GM21529 (cell line): ENCODE measurements at regions not wholly inside any gene's neighbourhood (a gene's known extent, or its start where the extent isn't known, plus 50 kb on each side); places are given as distances from the start of the nearest gene placed in this dataset.

Source experiments
- ATAC-seq: cut with Tn5 transposase; IDR thresholded peaks from one replicate; pipeline ENCODE4 v1.9.1; 2021; ENCODE audit not compliant: unreplicated experiment

DNA sequence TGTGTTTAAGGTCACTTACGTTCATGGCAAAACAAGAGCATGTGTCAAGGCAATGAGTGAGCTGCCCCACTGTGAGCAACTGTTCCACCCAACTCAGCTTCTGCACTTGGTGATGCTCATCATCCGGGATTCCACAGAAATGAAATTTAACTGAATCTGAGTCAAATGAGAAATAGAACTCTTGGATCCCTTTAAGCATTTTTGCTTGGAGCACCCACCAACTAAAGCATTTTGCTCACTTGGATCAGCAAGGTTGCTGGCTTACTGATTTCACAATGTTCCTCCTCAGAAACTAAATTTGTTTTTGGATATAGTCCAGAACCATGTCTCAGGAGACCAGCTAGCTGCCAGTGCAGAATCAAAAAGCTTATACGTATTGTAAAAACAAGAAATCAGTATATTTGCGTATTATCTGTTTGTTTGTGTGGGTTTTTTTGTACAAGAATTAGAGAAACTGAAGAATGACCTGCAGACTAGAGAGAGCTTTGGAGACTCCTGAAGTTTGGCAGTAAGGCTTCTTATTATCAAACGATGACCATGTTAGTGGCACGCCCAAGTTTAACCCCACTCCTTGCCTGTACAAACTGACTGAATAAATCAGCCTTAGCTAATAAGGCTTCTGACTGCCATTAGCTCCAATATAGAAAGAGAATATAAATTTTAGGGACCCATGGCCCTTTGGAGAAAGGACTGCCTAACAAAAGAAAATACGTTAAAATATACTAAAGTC is 153.8 kb upstream of the FST start:
- ATAC-seq: no peak

DNA sequence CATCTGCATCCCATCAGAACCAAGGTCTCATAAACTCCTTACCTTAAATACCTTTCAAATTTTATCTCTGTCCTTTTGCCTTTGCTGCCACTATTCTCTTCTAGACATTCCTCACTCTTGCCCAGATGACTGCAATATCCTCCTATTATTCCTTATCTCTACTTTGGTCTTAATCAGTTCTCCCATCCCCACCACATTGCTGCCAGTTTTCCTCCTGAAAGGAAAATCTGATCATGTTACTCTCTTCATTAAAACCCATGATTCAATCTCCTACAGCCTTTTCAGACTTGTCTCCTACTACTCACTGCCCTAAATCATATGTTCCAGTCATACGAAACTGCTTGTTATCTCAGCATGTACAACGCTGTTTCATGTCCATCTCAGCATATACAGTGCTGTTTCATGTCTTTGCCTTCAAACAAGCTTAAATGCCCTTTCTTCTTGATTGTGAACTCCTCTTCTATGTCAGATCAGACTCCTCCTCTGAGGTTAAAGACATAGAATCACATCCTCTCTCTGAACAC is 152.6 kb upstream of the FST start:
- ATAC-seq: no peak

- ATAC-seq: no peak
These were observed 149.9 kb upstream of the FST start for GRCh38 chr5:53330491-53330890.

GRCh38 chr5:53331463-53331862 is 149.0 kb upstream of the FST start:
- no peak for ATAC-seq

- ATAC-seq: no peak
These were observed 147.3 kb upstream of the FST start for GRCh38 chr5:53333160-53333559.

GRCh38 chr5:53334431-53334941 is 145.9 kb upstream of the FST start:
- no peak for ATAC-seq

DNA sequence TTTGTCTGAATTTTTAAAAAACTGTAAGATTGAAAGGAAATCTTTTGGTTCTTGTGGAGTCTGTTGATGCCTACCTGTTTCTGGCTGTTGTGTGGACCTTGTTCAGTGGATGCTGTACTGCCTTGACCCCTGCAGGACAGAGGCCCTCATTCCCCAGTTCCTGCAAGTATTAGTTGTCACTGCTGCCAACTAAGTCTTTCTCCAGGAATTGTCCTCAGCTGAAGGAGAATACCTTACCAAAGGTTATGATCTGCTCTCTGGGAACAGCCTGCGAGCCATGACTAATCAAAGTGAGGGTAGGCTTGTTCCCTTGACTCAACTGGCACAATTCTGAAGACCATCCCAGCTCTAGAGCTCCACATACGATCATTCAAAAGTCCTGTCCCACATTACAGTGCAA is 145.3 kb upstream of the FST start:
- ATAC-seq: no peak

GRCh38 chr5:53337827-53338226 is 142.6 kb upstream of the FST start:
- ATAC-seq: no peak

GRCh38 chr5:53338971-53339370 is 141.5 kb upstream of the FST start:
- ATAC-seq: no peak

- no peak for ATAC-seq
These were observed 140.4 kb upstream of the FST start for GRCh38 chr5:53339962-53340540.

GRCh38 chr5:53340956-53341750 is 139.3 kb upstream of the FST start:
- ATAC-seq: no peak

DNA sequence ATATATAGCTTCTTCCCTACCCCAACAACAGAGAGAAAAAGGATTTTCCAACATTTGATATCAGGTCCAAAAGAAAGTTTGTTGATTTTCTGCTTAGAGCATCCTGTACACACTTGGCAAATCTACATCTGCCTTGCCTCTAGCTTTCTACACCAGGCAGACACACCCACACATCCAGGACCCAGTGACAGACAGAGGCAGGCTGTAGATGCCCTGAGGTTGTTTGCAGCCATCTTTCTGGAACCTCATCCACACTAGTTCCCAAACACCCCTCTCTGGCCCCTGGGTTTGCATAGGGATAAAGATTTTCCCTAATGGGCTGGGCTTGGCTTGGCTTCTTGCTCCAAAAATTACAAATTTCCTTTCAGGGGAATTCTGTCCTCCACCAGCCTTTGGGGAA is 138.2 kb upstream of the FST start:
- ATAC-seq: no peak

- ATAC-seq: no peak
These were observed 137.2 kb upstream of the FST start for GRCh38 chr5:53343187-53343586.

DNA sequence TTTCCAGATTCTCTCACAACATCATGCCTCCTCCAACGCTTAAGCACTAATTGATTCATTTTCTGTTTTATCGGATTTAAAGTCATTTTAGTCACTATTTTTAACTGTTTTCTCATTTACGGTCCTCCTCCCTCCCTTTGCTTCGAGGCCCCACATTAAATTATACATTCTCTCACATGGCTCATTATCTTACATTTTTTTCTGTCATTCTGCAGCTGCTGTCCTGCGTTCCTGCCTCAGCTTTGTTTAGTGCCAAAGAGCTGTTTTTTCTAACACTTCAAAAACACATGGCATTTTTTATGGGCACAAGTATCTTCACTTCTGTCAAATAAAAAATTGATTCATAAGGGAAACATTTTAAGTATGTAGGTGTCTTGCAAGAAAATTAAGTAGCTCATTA is 130.1 kb upstream of the FST start:
- ATAC-seq: no peak

DNA sequence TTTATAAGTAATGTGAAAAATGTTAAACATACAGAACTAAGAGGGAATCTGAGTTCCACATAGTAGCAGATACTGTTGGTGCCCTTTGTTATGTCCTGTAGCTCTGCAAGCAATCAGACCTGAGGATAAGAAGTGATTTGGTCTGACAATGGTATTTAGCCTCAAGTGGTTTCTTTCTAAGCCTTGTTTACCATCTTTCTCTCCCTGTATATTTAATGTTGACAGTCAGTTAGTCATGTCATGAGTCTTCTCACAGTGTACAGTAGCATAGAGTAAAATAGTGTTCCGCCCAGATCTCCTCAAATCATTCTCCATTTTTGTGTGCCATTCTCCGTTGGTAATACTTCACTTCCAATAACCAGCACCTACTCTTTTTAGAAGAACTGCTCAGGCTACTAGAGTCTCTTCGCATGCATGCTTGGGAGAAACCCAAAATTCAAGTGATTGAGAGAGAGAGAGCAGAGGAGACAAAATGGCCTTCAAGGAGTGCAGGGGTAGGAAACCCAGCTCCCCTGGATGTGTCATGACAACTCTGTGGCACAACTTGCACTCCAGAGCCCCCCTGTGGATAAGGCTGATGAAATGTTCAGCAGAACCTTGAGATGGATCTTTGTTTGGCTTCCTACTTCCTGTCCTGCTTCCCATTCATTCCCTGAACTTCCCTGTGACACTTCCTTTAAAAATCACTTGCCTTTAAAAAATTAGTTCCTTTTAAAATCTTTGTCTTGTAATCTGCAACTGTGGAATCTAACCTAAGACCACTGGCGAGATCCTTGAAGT is 129.2 kb upstream of the FST start:
- no peak for ATAC-seq

GRCh38 chr5:53355316-53355715 is 125.1 kb upstream of the FST start:
- no peak for ATAC-seq

GRCh38 chr5:53355931-53356330 is 124.5 kb upstream of the FST start:
- no peak for ATAC-seq

- ATAC-seq: no peak
These were observed 123.0 kb upstream of the FST start for GRCh38 chr5:53357439-53357838.

DNA sequence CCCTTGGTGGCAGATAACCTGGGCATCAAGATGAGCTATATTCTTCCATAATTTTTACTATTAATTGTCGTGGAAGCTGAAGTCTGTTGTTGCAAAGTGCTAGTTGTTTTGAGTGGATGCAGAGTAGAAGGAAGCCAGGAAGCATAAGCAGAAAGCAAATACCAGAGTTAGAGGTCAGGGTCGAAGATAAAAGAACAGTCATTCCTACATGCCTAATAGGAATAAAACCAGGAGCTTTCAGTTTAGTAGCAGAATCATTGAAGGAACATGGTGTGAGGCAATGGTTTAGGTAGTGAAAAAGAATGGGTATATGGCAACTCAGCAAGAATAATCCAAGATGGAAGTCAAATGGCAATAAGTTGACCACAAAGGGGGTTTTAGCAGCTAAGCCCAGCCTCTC is 121.6 kb upstream of the FST start:
- no peak for ATAC-seq

DNA sequence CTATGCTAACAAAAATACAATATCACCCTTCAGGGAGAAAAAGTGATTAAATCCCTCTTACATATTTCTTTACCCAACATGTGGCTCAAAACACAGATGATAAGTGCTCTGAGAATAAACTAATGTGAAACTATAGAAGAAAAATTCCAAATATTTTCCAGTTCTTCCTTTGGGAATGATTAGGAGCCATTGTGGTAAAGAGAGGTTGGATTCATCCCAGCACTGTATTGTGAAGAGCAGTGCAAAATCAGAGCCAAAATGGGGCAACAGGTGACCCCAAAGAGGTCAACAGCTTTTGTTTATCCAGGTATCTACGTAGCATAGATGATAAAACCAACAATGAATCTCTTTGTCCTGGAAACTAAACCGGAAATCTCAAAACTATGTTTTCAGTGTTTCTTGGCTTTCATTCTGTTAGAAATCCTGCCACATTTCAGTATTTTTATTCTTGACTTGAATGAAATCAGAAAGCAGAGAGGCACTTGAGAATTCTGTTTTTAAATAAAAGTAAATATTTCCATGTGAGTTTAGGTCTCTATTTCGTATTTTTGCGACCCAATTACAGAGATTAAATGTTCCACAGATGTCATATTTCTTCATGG is 120.4 kb upstream of the FST start:
- ATAC-seq: no peak

DNA sequence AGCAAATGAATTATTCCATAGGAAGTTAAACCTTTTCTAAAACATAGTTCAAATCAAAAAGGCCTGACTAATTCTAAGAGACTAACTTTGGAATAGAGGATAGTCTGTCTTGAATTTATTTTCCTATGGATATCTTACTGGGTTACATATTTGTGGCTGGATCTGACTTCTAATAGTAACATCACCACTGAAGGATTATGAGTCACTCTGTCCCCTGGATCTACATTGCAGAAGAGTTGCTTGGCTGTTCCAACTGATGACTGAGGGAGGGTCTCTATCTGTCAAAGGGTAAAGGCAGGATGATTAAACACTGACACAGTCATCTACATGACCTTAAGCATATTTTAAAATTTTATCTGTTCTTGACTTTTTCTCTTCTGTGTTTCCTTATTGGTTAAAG is 119.6 kb upstream of the FST start:
- ATAC-seq: no peak
